ENCODE measurements at regions not wholly inside any gene's neighbourhood (a gene's known extent, or its start where the extent isn't known, plus 50 kb on each side); places are given as distances from the start of the nearest gene placed in this dataset.

DNA sequence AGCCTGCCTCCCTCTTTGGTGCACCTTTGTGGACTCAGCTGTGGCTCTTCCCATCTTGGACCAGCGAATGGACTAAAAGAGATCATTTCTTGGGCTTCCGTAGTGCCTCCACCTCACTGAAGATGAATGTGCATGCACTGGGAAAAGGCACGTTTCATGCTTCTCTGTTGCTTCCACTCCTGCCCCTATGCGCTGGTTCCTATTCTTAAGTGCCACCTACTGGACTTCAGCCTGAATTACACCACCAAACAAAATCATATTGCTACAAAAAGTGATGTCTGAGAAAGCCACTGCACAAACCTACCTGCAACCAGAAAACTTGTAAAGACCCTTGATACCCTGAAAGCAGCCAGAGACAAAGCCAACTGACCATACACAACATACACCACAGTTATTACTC, 695.6 kb downstream of the TSN start:
- no peak overlapping the region for H3K4me3 Mint-ChIP-seq (ENCODE audit: unreplicated experiment)
- H3K4me1 Mint-ChIP-seq (ENCODE audit: unreplicated experiment), result no peaks in the 10 kb centered on the region
- no peaks in the 10 kb centered on the region for H3K9me3 Mint-ChIP-seq (ENCODE audit: unreplicated experiment)
- no peak overlapping the region for H3K27ac Mint-ChIP-seq (ENCODE audit: unreplicated experiment)
- H3K36me3 Mint-ChIP-seq (ENCODE audit: low read depth, unreplicated experiment), result no peaks in the 10 kb centered on the region
- peak; percentile 20 for DNase-seq (ENCODE audit: low spot score)
- TF ChIP-seq, protein P1, sequence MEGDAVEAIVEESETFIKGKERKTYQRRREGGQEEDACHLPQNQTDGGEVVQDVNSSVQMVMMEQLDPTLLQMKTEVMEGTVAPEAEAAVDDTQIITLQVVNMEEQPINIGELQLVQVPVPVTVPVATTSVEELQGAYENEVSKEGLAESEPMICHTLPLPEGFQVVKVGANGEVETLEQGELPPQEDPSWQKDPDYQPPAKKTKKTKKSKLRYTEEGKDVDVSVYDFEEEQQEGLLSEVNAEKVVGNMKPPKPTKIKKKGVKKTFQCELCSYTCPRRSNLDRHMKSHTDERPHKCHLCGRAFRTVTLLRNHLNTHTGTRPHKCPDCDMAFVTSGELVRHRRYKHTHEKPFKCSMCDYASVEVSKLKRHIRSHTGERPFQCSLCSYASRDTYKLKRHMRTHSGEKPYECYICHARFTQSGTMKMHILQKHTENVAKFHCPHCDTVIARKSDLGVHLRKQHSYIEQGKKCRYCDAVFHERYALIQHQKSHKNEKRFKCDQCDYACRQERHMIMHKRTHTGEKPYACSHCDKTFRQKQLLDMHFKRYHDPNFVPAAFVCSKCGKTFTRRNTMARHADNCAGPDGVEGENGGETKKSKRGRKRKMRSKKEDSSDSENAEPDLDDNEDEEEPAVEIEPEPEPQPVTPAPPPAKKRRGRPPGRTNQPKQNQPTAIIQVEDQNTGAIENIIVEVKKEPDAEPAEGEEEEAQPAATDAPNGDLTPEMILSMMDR (IDR thresholded peaks at IDR 0.05; ENCODE audit: unreplicated experiment), result peak; percentile 73
- H3K27me3 Mint-ChIP-seq (ENCODE audit: unreplicated experiment), result no peaks in the 10 kb centered on the region

DNA sequence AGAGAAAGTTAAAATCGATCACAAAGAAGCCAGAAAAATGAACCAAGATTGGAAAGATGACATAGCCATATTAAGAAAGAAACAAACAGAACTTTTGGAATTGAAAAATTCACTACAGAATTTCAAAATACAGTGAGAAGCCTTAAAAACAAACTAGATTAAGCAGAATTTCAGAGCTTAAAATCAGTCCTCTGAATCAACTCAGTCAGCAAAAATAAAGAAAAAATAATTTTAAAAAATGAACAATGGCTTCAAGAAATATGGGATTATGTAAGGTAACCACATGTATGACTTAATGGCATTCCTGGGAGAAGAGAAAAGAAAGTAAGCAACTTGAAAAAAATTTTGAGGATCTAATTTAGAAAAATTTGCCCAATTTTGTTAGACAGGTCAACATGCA, 696.2 kb downstream of the TSN start:
- Mint-ChIP-seq H3K4me3 (ENCODE audit: unreplicated experiment) (no peak overlapping the region), H3K27me3 (ENCODE audit: unreplicated experiment) (no peaks in the 10 kb centered on the region), H3K27ac (ENCODE audit: unreplicated experiment) (no peak overlapping the region), H3K4me1 (ENCODE audit: unreplicated experiment) (no peaks in the 10 kb centered on the region), H3K36me3 (ENCODE audit: low read depth, unreplicated experiment) (no peaks in the 10 kb centered on the region), H3K9me3 (ENCODE audit: unreplicated experiment) (no peaks in the 10 kb centered on the region)
- TF ChIP-seq, protein P1 (IDR thresholded peaks at IDR 0.05; ENCODE audit: unreplicated experiment), result no peak
- DNase-seq (ENCODE audit: low spot score), result no peak

DNA sequence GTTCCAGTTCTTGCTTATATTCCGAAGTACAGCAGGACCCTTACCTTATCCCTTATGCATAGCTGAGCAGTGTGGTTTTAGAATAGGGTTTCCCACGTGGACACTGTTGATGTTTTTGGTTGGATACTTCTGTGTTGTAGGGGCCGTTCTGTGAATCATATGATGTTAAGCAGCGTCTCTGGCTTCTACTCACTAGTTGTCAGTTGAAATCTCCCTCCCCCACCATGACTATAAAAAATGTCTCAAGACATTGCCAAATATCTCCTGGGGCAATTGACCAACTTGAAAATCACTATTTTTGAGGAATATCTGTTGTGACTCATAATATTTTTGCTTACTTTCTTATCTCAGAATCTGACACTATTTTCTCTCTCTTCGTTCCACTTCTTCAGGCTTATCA, 713.7 kb downstream of the TSN start:
- Mint-ChIP-seq H3K27me3 (ENCODE audit: unreplicated experiment) (peaks cover 1% of the 10 kb centered on the region), H3K27ac (ENCODE audit: unreplicated experiment) (no peak overlapping the region), H3K4me1 (ENCODE audit: unreplicated experiment) (no peaks in the 10 kb centered on the region), H3K36me3 (ENCODE audit: low read depth, unreplicated experiment) (no peaks in the 10 kb centered on the region), H3K9me3 (ENCODE audit: unreplicated experiment) (no peaks in the 10 kb centered on the region), H3K4me3 (ENCODE audit: unreplicated experiment) (no peak overlapping the region)
- no peak for DNase-seq (ENCODE audit: low spot score)
- TF ChIP-seq, protein P1 (IDR thresholded peaks at IDR 0.05; ENCODE audit: unreplicated experiment), result no peak

DNA sequence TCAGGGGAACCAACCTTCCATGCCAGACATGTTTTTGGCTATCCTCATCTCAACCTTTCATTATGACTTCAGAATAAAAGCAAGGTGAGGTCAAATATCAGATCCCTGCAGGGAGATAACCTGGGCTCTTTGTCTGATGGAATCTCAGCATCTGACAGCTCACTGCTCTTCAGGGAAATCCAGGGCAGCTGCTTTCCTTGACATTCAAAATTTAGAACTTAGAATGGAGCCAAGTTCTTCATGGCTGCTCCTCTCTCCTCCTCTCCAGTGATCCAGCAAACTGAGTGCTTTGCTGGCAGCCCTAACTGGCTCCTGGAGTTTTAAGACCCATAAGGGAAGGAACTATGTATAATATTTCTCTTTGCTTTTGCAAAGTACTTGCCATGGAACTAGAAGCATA, 716.3 kb downstream of the TSN start:
- Mint-ChIP-seq H3K36me3 (ENCODE audit: low read depth, unreplicated experiment) (no peaks in the 10 kb centered on the region), H3K4me1 (ENCODE audit: unreplicated experiment) (no peaks in the 10 kb centered on the region), H3K9me3 (ENCODE audit: unreplicated experiment) (no peaks in the 10 kb centered on the region), H3K4me3 (ENCODE audit: unreplicated experiment) (no peak overlapping the region), H3K27me3 (ENCODE audit: unreplicated experiment) (peaks cover 1% of the 10 kb centered on the region), H3K27ac (ENCODE audit: unreplicated experiment) (no peak overlapping the region)
- no peak for DNase-seq (ENCODE audit: low spot score)
- TF ChIP-seq, protein P1 (IDR thresholded peaks at IDR 0.05; ENCODE audit: unreplicated experiment), result no peak

DNA sequence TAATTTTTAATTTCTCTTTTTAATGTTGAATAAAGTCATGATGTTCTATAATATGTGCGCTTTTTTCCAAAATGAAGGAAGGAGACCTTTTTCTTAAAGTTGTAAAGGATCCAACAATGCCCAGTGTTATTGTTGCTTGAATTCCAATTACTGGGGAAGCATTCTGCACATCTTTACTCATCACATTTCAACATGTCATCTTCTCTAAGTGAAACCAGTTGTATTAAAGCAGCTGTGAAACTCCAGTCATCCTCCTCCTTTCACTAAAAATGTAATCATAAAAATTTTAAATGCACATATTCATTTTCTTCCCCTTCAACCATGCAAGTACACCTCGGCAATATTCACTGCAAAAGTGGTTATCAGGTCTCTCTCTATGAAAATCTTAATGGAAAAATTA, 722.7 kb downstream of the TSN start:
- Mint-ChIP-seq H3K9me3 (ENCODE audit: unreplicated experiment) (no peaks in the 10 kb centered on the region), H3K4me1 (ENCODE audit: unreplicated experiment) (no peaks in the 10 kb centered on the region), H3K4me3 (ENCODE audit: unreplicated experiment) (no peak overlapping the region), H3K27ac (ENCODE audit: unreplicated experiment) (no peak overlapping the region), H3K36me3 (ENCODE audit: low read depth, unreplicated experiment) (no peaks in the 10 kb centered on the region), H3K27me3 (ENCODE audit: unreplicated experiment) (no peaks in the 10 kb centered on the region)
- TF ChIP-seq, protein P1 (IDR thresholded peaks at IDR 0.05; ENCODE audit: unreplicated experiment), result no peak
- DNase-seq (ENCODE audit: low spot score), result no peak

Measured in endothelial cell (in vitro differentiated cells).